ENCODE measurements at regions not wholly inside any gene's neighbourhood (a gene's known extent, or its start where the extent isn't known, plus 50 kb on each side); places are given as distances from the start of the nearest gene placed in this dataset.

- no peak for TF ChIP-seq CBX5 (IDR thresholded peaks at IDR 0.05; ENCODE audit: low read depth, low read length)
- TF ChIP-seq POU5F1 (IDR thresholded peaks at IDR 0.05; ENCODE audit: low read depth, low read length): no peak
Measured at GRCh38 chr11:80593648-80594374, 1153.0 kb upstream of the TENM4 start (continued).

Measured in H1 (cell line).